Immature natural killer cell (primary cell): ENCODE measurements at regions not wholly inside any gene's neighbourhood (a gene's known extent, or its start where the extent isn't known, plus 50 kb on each side); places are given as distances from the start of the nearest gene placed in this dataset.

ENCODE experiments used
- DNase-seq, 3 donors: peaks; one replicate each; pipeline ENCODE4 v3.0.0; 2022; ENCODE audit warnings: mixed read lengths in 1 of 3
- H3K27ac Mint-ChIP-seq, 6 donors: one replicate each; pipeline ENCODE4 v1.8.0; 2020; ENCODE audit warnings: mixed read lengths in 6 of 6, mild to moderate bottlenecking in 5 of 6, inconsistent platforms in 4 of 6, moderate library complexity in 3 of 6
- H3K27me3 Mint-ChIP-seq, 3 donors: one replicate each; pipeline ENCODE4 v1.8.0; 2020 to 2021; ENCODE audit warnings: low read depth in 3 of 3, mild to moderate bottlenecking in 3 of 3, mixed read lengths in 3 of 3, moderate library complexity in 3 of 3, inconsistent platforms in 1 of 3
- H3K36me3 Mint-ChIP-seq, 3 donors: one replicate each; pipeline ENCODE4 v1.8.0; 2020; ENCODE audit warnings: mixed read lengths in 3 of 3, inconsistent platforms in 2 of 3, mild to moderate bottlenecking in 2 of 3
- H3K4me1 Mint-ChIP-seq, 2 donors: one replicate each; pipeline ENCODE4 v1.8.0; 2020; ENCODE audit warnings: inconsistent platforms in 2 of 2, mild to moderate bottlenecking in 2 of 2, mixed read lengths in 2 of 2, moderate library complexity in 1 of 2
- H3K4me3 Mint-ChIP-seq, 5 donors: one replicate each; pipeline ENCODE4 v1.8.0; 2020; ENCODE audit warnings: mild to moderate bottlenecking in 5 of 5, mixed read lengths in 5 of 5, inconsistent platforms in 3 of 5, moderate library complexity in 3 of 5
- H3K9me3 Mint-ChIP-seq, 6 donors: one replicate each; pipeline ENCODE4 v1.8.0; 2020; ENCODE audit warnings: mild to moderate bottlenecking in 6 of 6, mixed read lengths in 6 of 6, inconsistent platforms in 4 of 6, moderate library complexity in 3 of 6

- no peak overlapping the region for H3K27ac Mint-ChIP-seq
- H3K9me3 Mint-ChIP-seq = peaks cover 0 to 2% (median 0%) of the 10 kb centered on the region in 6 donors
- H3K27me3 Mint-ChIP-seq = peaks cover 5 to 7% (median 5%) of the 10 kb centered on the region in 3 donors
- H3K4me1 Mint-ChIP-seq = peaks cover 14 to 15% of the 10 kb centered on the region in 2 donors
- H3K4me3 Mint-ChIP-seq = peak overlapping the region; percentile 47 to 76 (median 51)
- no peak for DNase-seq
- H3K36me3 Mint-ChIP-seq = no peaks in the 10 kb centered on the region
Observed at GRCh38 chr1:87202451-87202850, 126.2 kb upstream of the LMO4 start.

GRCh38 chr1:87202922-87203655 is 125.6 kb upstream of the LMO4 start:
- Mint-ChIP-seq H3K36me3 (no peaks in the 10 kb centered on the region), H3K9me3 (peaks cover 0 to 2% (median 0%) of the 10 kb centered on the region in 6 donors), H3K4me1 (peaks cover 14 to 16% of the 10 kb centered on the region in 2 donors), H3K27ac (no peak overlapping the region), H3K27me3 (peaks cover 5 to 8% (median 7%) of the 10 kb centered on the region in 3 donors), H3K4me3 (peak overlapping the region; percentile 5 to 76 (median 51))
- peak; percentile 6 to 20 (median 13) for DNase-seq

- Mint-ChIP-seq H3K4me3 (no peak overlapping the region), H3K4me1 (peaks cover 20 to 24% of the 10 kb centered on the region in 2 donors), H3K27ac (no peak overlapping the region), H3K27me3 (peaks cover 5 to 9% (median 7%) of the 10 kb centered on the region in 3 donors), H3K36me3 (no peaks in the 10 kb centered on the region), H3K9me3 (peaks cover 0 to 2% (median 0%) of the 10 kb centered on the region in 6 donors)
- no peak for DNase-seq
Observed at GRCh38 chr1:87203904-87204303, 124.8 kb upstream of the LMO4 start.

GRCh38 chr1:87204441-87204840 is 124.2 kb upstream of the LMO4 start:
- H3K9me3 Mint-ChIP-seq = peaks cover 0 to 2% (median 0%) of the 10 kb centered on the region in 6 donors
- H3K4me3 Mint-ChIP-seq = no peak overlapping the region
- H3K4me1 Mint-ChIP-seq = peaks cover 25 to 29% of the 10 kb centered on the region in 2 donors
- H3K36me3 Mint-ChIP-seq = no peaks in the 10 kb centered on the region
- no peak overlapping the region for H3K27ac Mint-ChIP-seq
- no peak for DNase-seq
- peaks cover 7 to 9% (median 8%) of the 10 kb centered on the region in 3 donors for H3K27me3 Mint-ChIP-seq

GRCh38 chr1:87204921-87205320 is 123.8 kb upstream of the LMO4 start:
- peaks cover 2 to 9% (median 8%) of the 10 kb centered on the region in 3 donors for H3K27me3 Mint-ChIP-seq
- H3K36me3 Mint-ChIP-seq = no peaks in the 10 kb centered on the region
- H3K9me3 Mint-ChIP-seq = peaks cover 0 to 2% (median 0%) of the 10 kb centered on the region in 6 donors
- H3K4me3 Mint-ChIP-seq = no peak overlapping the region
- H3K27ac Mint-ChIP-seq = no peak overlapping the region
- DNase-seq = no peak
- H3K4me1 Mint-ChIP-seq = peaks cover 30 to 34% of the 10 kb centered on the region in 2 donors

GRCh38 chr1:87206044-87206831 is 122.4 kb upstream of the LMO4 start:
- Mint-ChIP-seq H3K36me3 (no peaks in the 10 kb centered on the region), H3K4me1 (peaks cover 34 to 46% of the 10 kb centered on the region in 2 donors), H3K4me3 (no peak overlapping the region), H3K27ac (no peak overlapping the region), H3K27me3 (peaks cover 2 to 10% (median 6%) of the 10 kb centered on the region in 3 donors), H3K9me3 (peaks cover 0 to 2% (median 0%) of the 10 kb centered on the region in 6 donors)
- no peak for DNase-seq

- H3K27ac Mint-ChIP-seq = no peak overlapping the region
- H3K27me3 Mint-ChIP-seq = peaks cover 0 to 11% (median 7%) of the 10 kb centered on the region in 3 donors
Observed at GRCh38 chr1:87208080-87208479, 120.6 kb upstream of the LMO4 start.

GRCh38 chr1:87208931-87209330 is 119.7 kb upstream of the LMO4 start:
- peak overlapping the region in 2 of 6 donors; percentile 4 to 50 for H3K27ac Mint-ChIP-seq
- peak overlapping the region; percentile 28 to 69 (median 48) for H3K4me3 Mint-ChIP-seq
- peaks cover 0 to 8% (median 7%) of the 10 kb centered on the region in 3 donors for H3K27me3 Mint-ChIP-seq
- H3K4me1 Mint-ChIP-seq = peaks cover 20 to 32% of the 10 kb centered on the region in 2 donors
- DNase-seq = peak; percentile 23 to 37 (median 30)
- no peaks in the 10 kb centered on the region for H3K36me3 Mint-ChIP-seq
- H3K9me3 Mint-ChIP-seq = peaks cover 0 to 2% (median 0%) of the 10 kb centered on the region in 6 donors

More at GRCh38 chr1:87208080-87208479, 120.6 kb upstream of the LMO4 start:
- no peaks in the 10 kb centered on the region for H3K36me3 Mint-ChIP-seq
- H3K4me3 Mint-ChIP-seq = no peak overlapping the region
- peaks cover 22 to 35% of the 10 kb centered on the region in 2 donors for H3K4me1 Mint-ChIP-seq
- DNase-seq = no peak
- H3K9me3 Mint-ChIP-seq = peaks cover 0 to 2% (median 0%) of the 10 kb centered on the region in 6 donors

GRCh38 chr1:87210151-87210550 is 118.5 kb upstream of the LMO4 start:
- no peak for DNase-seq
- peaks cover 0 to 11% (median 8%) of the 10 kb centered on the region in 3 donors for H3K27me3 Mint-ChIP-seq
- peaks cover 20 to 32% of the 10 kb centered on the region in 2 donors for H3K4me1 Mint-ChIP-seq
- peak overlapping the region in 1 of 5 donors; percentile 4 for H3K4me3 Mint-ChIP-seq
- H3K36me3 Mint-ChIP-seq = no peaks in the 10 kb centered on the region
- peaks cover 0 to 4% (median 0%) of the 10 kb centered on the region in 6 donors for H3K9me3 Mint-ChIP-seq
- no peak overlapping the region for H3K27ac Mint-ChIP-seq

- Mint-ChIP-seq H3K27me3 (peaks cover 0 to 11% (median 9%) of the 10 kb centered on the region in 3 donors), H3K27ac (no peak overlapping the region), H3K9me3 (peaks cover 0 to 11% (median 0%) of the 10 kb centered on the region in 6 donors), H3K4me3 (no peak overlapping the region), H3K36me3 (no peaks in the 10 kb centered on the region), H3K4me1 (peaks cover 20 to 32% of the 10 kb centered on the region in 2 donors)
- DNase-seq = no peak
Observed at GRCh38 chr1:87212431-87213134, 116.1 kb upstream of the LMO4 start.

- H3K4me3 Mint-ChIP-seq = no peak overlapping the region
- no peak for DNase-seq
- H3K4me1 Mint-ChIP-seq = peaks cover 20 to 30% of the 10 kb centered on the region in 2 donors
Observed at GRCh38 chr1:87213135-87213515, 115.6 kb upstream of the LMO4 start.

GRCh38 chr1:87215592-87215991 is 113.1 kb upstream of the LMO4 start:
- Mint-ChIP-seq H3K4me1 (peaks cover 1 to 11% of the 10 kb centered on the region in 2 donors), H3K27ac (no peak overlapping the region), H3K27me3 (peaks cover 2 to 9% (median 7%) of the 10 kb centered on the region in 3 donors), H3K4me3 (no peak overlapping the region), H3K9me3 (peaks cover 0 to 11% (median 0%) of the 10 kb centered on the region in 6 donors), H3K36me3 (no peaks in the 10 kb centered on the region)
- no peak for DNase-seq

More at GRCh38 chr1:87213135-87213515, 115.6 kb upstream of the LMO4 start:
- Mint-ChIP-seq H3K27me3 (peaks cover 0 to 9% (median 7%) of the 10 kb centered on the region in 3 donors), H3K36me3 (no peaks in the 10 kb centered on the region), H3K9me3 (peaks cover 0 to 11% (median 0%) of the 10 kb centered on the region in 6 donors), H3K27ac (no peak overlapping the region)

GRCh38 chr1:87218618-87219017 is 110.1 kb upstream of the LMO4 start:
- Mint-ChIP-seq H3K9me3 (peaks cover 0 to 11% (median 0%) of the 10 kb centered on the region in 6 donors), H3K36me3 (no peaks in the 10 kb centered on the region)

More at GRCh38 chr1:87218618-87219017, 110.1 kb upstream of the LMO4 start:
- Mint-ChIP-seq H3K4me3 (no peak overlapping the region), H3K4me1 (peaks cover 0 to 8% of the 10 kb centered on the region in 2 donors), H3K27me3 (peaks cover 2 to 6% (median 2%) of the 10 kb centered on the region in 3 donors), H3K27ac (no peak overlapping the region)
- DNase-seq = no peak
